ENCODE measurements at regions not wholly inside any gene's neighbourhood (a gene's known extent, or its start where the extent isn't known, plus 50 kb on each side); places are given as distances from the start of the nearest gene placed in this dataset.

GRCh38 chr1:165075725-165076370 is 280.7 kb downstream of the LMX1A start:
- no peak for TF ChIP-seq CTCF (IDR thresholded peaks at IDR 0.05)
- no peak for TF ChIP-seq POLR2A (IDR thresholded peaks at IDR 0.05)

Measured in lower leg skin (tissue), 3 donors.